H1 (cell line): ENCODE measurements at regions not wholly inside any gene's neighbourhood (a gene's known extent, or its start where the extent isn't known, plus 50 kb on each side); places are given as distances from the start of the nearest gene placed in this dataset.

Experiments
- CTCF ChIA-PET: fragments of 300-600 bp; sonication (Branson Sonifier 250); formaldehyde crosslinking; loops from one replicate; lab custom pipeline; 2021; ENCODE audit not compliant: partially characterized antibody; lab: Charles Lee
- POLR2A ChIA-PET: fragments of 300-600 bp; sonication (Branson Sonifier 250); formaldehyde crosslinking; loops from one replicate; lab custom pipeline; 2021; ENCODE audit warnings: inconsistent platforms; ENCODE audit not compliant: partially characterized antibody; lab: Charles Lee
- DNase-seq, 2 experiments: peaks; one replicate each; pipeline versions ENCODE4 v3.0.0 to v3.0.0-alpha.2; 2010 to 2022; ENCODE audit warnings: low spot score in 2 of 2, low read depth in 1 of 2, mixed read lengths in 1 of 2
- FAIRE-seq: peaks from 2 replicates; lab custom pipeline; 2011; peaks lifted over from hg19 to GRCh38; lab: Jason Lieb, UNC
- H2AFZ ChIP-seq: 2 replicates; pipeline ENCODE4 v1.8.1; 2012; ENCODE audit warnings: low read length, inconsistent platforms
- H2AK5ac ChIP-seq: 2 replicates; pipeline ENCODE4 v1.6.1; 2013; ENCODE audit warnings: low read depth, low read length
- H2BK120ac ChIP-seq: replicated peaks from 2 replicates; pipeline ENCODE3; 2013; ENCODE audit warnings: low read depth, low read length, inconsistent platforms
- H2BK12ac ChIP-seq: 2 replicates; pipeline ENCODE4 v1.6.1; 2013; ENCODE audit warnings: low read depth, low read length
- H2BK15ac ChIP-seq: 2 replicates; pipeline ENCODE4 v1.6.1; 2013; ENCODE audit warnings: low read length
- H2BK20ac ChIP-seq: 2 replicates; pipeline ENCODE4 v1.6.1; 2013; ENCODE audit warnings: low read length
- H2BK5ac ChIP-seq: 2 replicates; pipeline ENCODE4 v1.6.1; 2013; ENCODE audit warnings: low read depth, low read length
- H3K14ac ChIP-seq: 2 replicates; pipeline ENCODE4 v1.6.1; 2013; ENCODE audit warnings: inconsistent platforms; ENCODE audit not compliant: insufficient read length
- H3K18ac ChIP-seq: 2 replicates; pipeline ENCODE4 v1.6.1; 2013; ENCODE audit warnings: low read length; ENCODE audit errors: extremely low read depth
- H3K23ac ChIP-seq: 2 replicates; pipeline ENCODE4 v1.6.1; 2013; ENCODE audit warnings: inconsistent platforms; ENCODE audit not compliant: insufficient read length
- H3K23me2 ChIP-seq: 2 replicates; pipeline ENCODE4 v1.6.1; 2013; ENCODE audit warnings: low read depth, low read length
- H3K27ac ChIP-seq: 2 replicates; pipeline ENCODE4 v1.6.1; 2011; ENCODE audit warnings: low read depth, low read length, inconsistent platforms
- H3K27me3 ChIP-seq, 4 experiments: replicated peaks in 1 of 4; 1 replicate in 1 of 4; 2 replicates in 3 of 4; pipeline versions ENCODE4 v1.6.1 to v1.8.1; 2011 to 2013; ENCODE audit warnings: low read length in 3 of 4, mild to moderate bottlenecking in 3 of 4, inconsistent platforms in 2 of 4, mixed read lengths in 2 of 4, moderate library complexity in 1 of 4; ENCODE audit not compliant: control insufficient read depth in 3 of 4, insufficient read depth in 3 of 4; ENCODE audit errors: extremely low read depth in 1 of 4
- H3K36me3 ChIP-seq, 4 experiments: 2 replicates each; pipeline versions ENCODE4 v1.6.1 to v1.8.1; 2011 to 2013; ENCODE audit warnings: mild to moderate bottlenecking in 4 of 4, low read length in 3 of 4, moderate library complexity in 2 of 4, control low read depth in 1 of 4, inconsistent platforms in 1 of 4; ENCODE audit not compliant: insufficient read depth in 4 of 4, control insufficient read depth in 2 of 4
- H3K4ac ChIP-seq: replicated peaks from 2 replicates; pipeline ENCODE3; 2013; ENCODE audit warnings: low read length, low read depth, mixed read lengths, inconsistent platforms; ENCODE audit not compliant: insufficient read length
- H3K4me1 ChIP-seq, 4 experiments: replicated peaks in 1 of 4; 1 replicate in 1 of 4; 2 replicates in 3 of 4; pipeline versions ENCODE4 v1.6.1 to v1.8.1; 2011 to 2013; ENCODE audit warnings: low read length in 3 of 4, inconsistent platforms in 2 of 4, mixed read lengths in 1 of 4; ENCODE audit not compliant: insufficient read depth in 4 of 4, control insufficient read depth in 3 of 4
- H3K4me2 ChIP-seq, 2 experiments: 2 replicates each; pipeline versions ENCODE4 v1.6.1 to v1.8.1; 2011 to 2013; ENCODE audit warnings: low read depth in 2 of 2, low read length in 2 of 2, control low read depth in 1 of 2, inconsistent platforms in 1 of 2, mild to moderate bottlenecking in 1 of 2; ENCODE audit not compliant: insufficient read depth in 1 of 2
- H3K4me3 ChIP-seq, 4 experiments: fragments of 200-600, 300-600 bp in 1 of 4; sonication (generic), shearing (Covaris generic), sonication (Bioruptor Twin) in 1 of 4; 2 replicates each; pipeline versions ENCODE4 v1.5.1 to v1.8.1; 2011 to 2016; ENCODE audit warnings: low read length in 4 of 4, low read depth in 3 of 4, control low read depth in 2 of 4, inconsistent platforms in 2 of 4, mild to moderate bottlenecking in 2 of 4, mixed read lengths in 1 of 4, moderate library complexity in 1 of 4; ENCODE audit not compliant: insufficient read depth in 2 of 4; ENCODE audit errors: extremely low read depth in 1 of 4
- H3K56ac ChIP-seq: replicated peaks from 2 replicates; pipeline ENCODE3; 2013; ENCODE audit warnings: low read depth, mild to moderate bottlenecking, mixed read lengths, low read length, inconsistent platforms; ENCODE audit not compliant: insufficient read length
- H3K79me1 ChIP-seq: 2 replicates; pipeline ENCODE4 v1.6.1; 2013; ENCODE audit warnings: low read depth, low read length, control low read depth
- H3K79me2 ChIP-seq, 2 experiments: 2 replicates each; pipeline versions ENCODE4 v1.6.1 to v1.8.1; 2012 to 2013; ENCODE audit warnings: low read length in 2 of 2, mild to moderate bottlenecking in 2 of 2, inconsistent platforms in 1 of 2; ENCODE audit not compliant: insufficient read depth in 2 of 2, control insufficient read depth in 1 of 2
- H3K9ac ChIP-seq, 4 experiments: replicated peaks in 1 of 4; 1 replicate in 1 of 4; 2 replicates in 3 of 4; pipeline versions ENCODE4 v1.6.1 to v1.8.1; 2011 to 2013; ENCODE audit warnings: low read depth in 3 of 4, low read length in 3 of 4, control low read depth in 2 of 4, mild to moderate bottlenecking in 2 of 4, moderate library complexity in 2 of 4, inconsistent platforms in 1 of 4; ENCODE audit errors: extremely low read depth in 1 of 4
- H3K9me3 ChIP-seq, 2 experiments: 2 replicates each; pipeline versions ENCODE4 v1.6.1 to v1.8.1; 2012 to 2013; ENCODE audit warnings: mild to moderate bottlenecking in 2 of 2, moderate library complexity in 2 of 2, control low read depth in 1 of 2, inconsistent platforms in 1 of 2, low read depth in 1 of 2, low read length in 1 of 2, mixed read lengths in 1 of 2; ENCODE audit not compliant: insufficient read depth in 2 of 2
- H4K20me1 ChIP-seq, 2 experiments: replicated peaks in 1 of 2; 2 replicates each; pipeline versions ENCODE3 to v1.8.1; 2011 to 2013; ENCODE audit warnings: inconsistent platforms in 2 of 2, low read length in 2 of 2, mild to moderate bottlenecking in 1 of 2; ENCODE audit not compliant: insufficient read depth in 2 of 2, control insufficient read depth in 1 of 2
- H4K5ac ChIP-seq: 2 replicates; pipeline ENCODE4 v1.6.1; 2013; ENCODE audit warnings: low read length, low read depth, mixed read lengths, inconsistent platforms; ENCODE audit not compliant: insufficient read length
- H4K8ac ChIP-seq: 2 replicates; pipeline ENCODE4 v1.8.0; 2013; ENCODE audit warnings: mild to moderate bottlenecking, moderate library complexity, low read length, inconsistent platforms; ENCODE audit not compliant: insufficient read depth; ENCODE audit errors: extremely low read depth
- H4K91ac ChIP-seq: replicated peaks from 2 replicates; pipeline ENCODE3; 2013; ENCODE audit warnings: low read length, mixed read lengths, inconsistent platforms; ENCODE audit not compliant: insufficient read length
- EP300 ChIP-seq, 2 experiments: IDR thresholded peaks; 1 replicate in 1 of 2; 2 replicates in 1 of 2; pipeline ENCODE4 v1.6.1; 2011 to 2012; ENCODE audit warnings: low read depth in 2 of 2, low read length in 2 of 2, mild to moderate bottlenecking in 2 of 2, borderline replicate concordance in 1 of 2, inconsistent platforms in 1 of 2, moderate library complexity in 1 of 2
- KDM4A ChIP-seq: IDR thresholded peaks from one replicate; pipeline ENCODE4 v1.7.1; 2012; ENCODE audit warnings: low read depth, mild to moderate bottlenecking, moderate library complexity, low read length, inconsistent platforms; ENCODE audit not compliant: severe bottlenecking
- RAD21 ChIP-seq, 2 experiments: IDR thresholded peaks in 1 of 2; conservative IDR thresholded peaks in 1 of 2; 2 replicates each; pipeline ENCODE4 v1.6.1; 2011; ENCODE audit warnings: low read depth in 2 of 2, low read length in 2 of 2, improper control_type of control experiment in 1 of 2, inconsistent platforms in 1 of 2, mild to moderate bottlenecking in 1 of 2, moderate library complexity in 1 of 2
- RXRA ChIP-seq: IDR thresholded peaks from 2 replicates; pipeline ENCODE4 v1.6.1; 2011; ENCODE audit warnings: low read depth, mild to moderate bottlenecking, low read length, moderate library complexity; ENCODE audit not compliant: insufficient read depth
- SIRT6 ChIP-seq: IDR thresholded peaks from one replicate; pipeline ENCODE4 v1.7.1; 2012; ENCODE audit warnings: low read length, inconsistent platforms
- SP1 ChIP-seq: IDR thresholded peaks from 2 replicates; pipeline ENCODE4 v1.6.1; 2011; ENCODE audit warnings: low read depth, low read length
- SP2 ChIP-seq: IDR thresholded peaks from 2 replicates; pipeline ENCODE4 v1.6.1; 2012; ENCODE audit warnings: mild to moderate bottlenecking, low read length, inconsistent platforms
- SRF ChIP-seq: IDR thresholded peaks from 2 replicates; pipeline ENCODE4 v1.6.1; 2011; ENCODE audit warnings: mild to moderate bottlenecking, low read depth, low read length, moderate library complexity
- WGBS, 2 experiments: shearing (Covaris generic) in 1 of 2; methylation state at CpG; one replicate each; pipeline versions ENCODE4 v1.1.6 to v1.1.7; 2013 to 2015; ENCODE audit warnings: low lambda C conversion rate in 2 of 2, mixed read lengths in 2 of 2, inconsistent platforms in 1 of 2, low coverage in 1 of 2, missing lambda C conversion rate in 1 of 2; ENCODE audit not compliant: insufficient replicate concordance in 2 of 2, insufficient coverage in 1 of 2, insufficient read length in 1 of 2; ENCODE audit errors: extremely low coverage in 1 of 2, missing lambda C conversion rate in 1 of 2; 5-methylcytosine and 5-hydroxymethylcytosine counted together

- no peak overlapping the region for H3K14ac ChIP-seq
- H2AFZ ChIP-seq: no peak overlapping the region
- H3K23ac ChIP-seq: no peak overlapping the region
- no peak overlapping the region for H3K4me3 ChIP-seq
- FAIRE-seq (no peak), DNase-seq (no peak)
- H4K8ac ChIP-seq: no peak overlapping the region
- H4K20me1 ChIP-seq: no peaks in the 10 kb centered on the region
- no peak overlapping the region for H2BK5ac ChIP-seq
- no peak overlapping the region for H2BK12ac ChIP-seq
- H4K5ac ChIP-seq: no peak overlapping the region
- no peak overlapping the region for H3K18ac ChIP-seq
- H4K91ac ChIP-seq: no peak overlapping the region
- no peak overlapping the region for H2BK120ac ChIP-seq
- H2BK15ac ChIP-seq: no peak overlapping the region
- H3K27ac ChIP-seq: no peak overlapping the region
- POLR2A ChIA-PET: no interaction called here
- H3K9ac ChIP-seq: no peak overlapping the region
- no peak overlapping the region for H3K4ac ChIP-seq
- H3K27me3 ChIP-seq: no peaks in the 10 kb centered on the region
- WGBS, 2 experiments: 100% methylated on average over 1 of the region's 2 CpGs; no CpG with 5 or more reads in 1 of the 2 experiments
- CTCF ChIA-PET: interaction anchor here (0.8 to 1.1 kb wide), 2 partner anchors 20 to 49 kb away, joined by 3 read pairs; no protein-coding TSS in a partner anchor
- H3K9me3 ChIP-seq: no peaks in the 10 kb centered on the region
- H3K79me1 ChIP-seq: no peaks in the 10 kb centered on the region
- TF ChIP-seq KDM4A: no peak
- no peak for TF ChIP-seq SP2
- no peak for TF ChIP-seq EP300 (IDR thresholded peaks at IDR 0.05; ENCODE audit: borderline replicate concordance in 1 of 2, low read depth in 2 of 2, low read length in 2 of 2)
- TF ChIP-seq RAD21 (IDR thresholded peaks at IDR 0.05 in 1 of 2, conservative IDR thresholded peaks at IDR 0.05 in 1 of 2; ENCODE audit: low read depth in 2 of 2, low read length in 2 of 2): no peak
- TF ChIP-seq SRF: no peak
- no peak for TF ChIP-seq SIRT6
- no peak for TF ChIP-seq RXRA
- no peak for TF ChIP-seq SP1
- no peaks in the 10 kb centered on the region; the same call in 1 of the 2 replicates for H3K23me2 ChIP-seq
- H3K4me1 ChIP-seq: no peaks in the 10 kb centered on the region
- no peak overlapping the region for H2BK20ac ChIP-seq
- no peaks in the 10 kb centered on the region for H3K36me3 ChIP-seq
- H3K56ac ChIP-seq: no peak overlapping the region
- H3K4me2 ChIP-seq: no peak overlapping the region
- H2AK5ac ChIP-seq: no peak overlapping the region
- no peaks in the 10 kb centered on the region for H3K79me2 ChIP-seq
Observed at GRCh38 chr1:186557147-186557777, 96.3 kb upstream of the PDC start.
